ENCODE measurements at regions not wholly inside any gene's neighbourhood (a gene's known extent, or its start where the extent isn't known, plus 50 kb on each side); places are given as distances from the start of the nearest gene placed in this dataset.
"Not testable (repeated sequence)": the region's sequence is repeated elsewhere in the genome, so short reads cannot be mapped to it uniquely, and the experiment has no call there.

DNA sequence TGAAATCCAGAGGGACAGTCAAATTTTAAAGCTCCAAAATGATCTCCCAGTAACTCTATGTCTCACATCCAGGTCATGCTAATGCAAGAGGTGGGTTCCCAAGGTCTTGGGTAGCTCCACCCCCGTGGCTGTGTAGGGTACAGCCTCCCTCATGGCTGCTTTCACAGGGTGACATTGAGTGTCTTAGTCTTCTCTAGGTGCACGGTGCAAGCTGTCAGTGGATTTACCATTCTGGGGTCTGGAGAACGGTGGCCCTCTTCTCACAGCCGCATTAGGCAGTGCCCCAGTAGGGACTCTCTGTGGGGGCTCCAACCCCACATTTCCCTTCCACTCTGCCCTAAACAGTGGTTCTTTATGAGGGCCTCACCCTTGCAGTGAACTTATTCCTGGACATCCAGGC, 640.0 kb upstream of the TPTE start:
- H3K27ac Mint-ChIP-seq; H3K4me1 Mint-ChIP-seq; DNase-seq (ENCODE audit: low spot score in 2 of 2, unreplicated experiment in 2 of 2); H3K27me3 Mint-ChIP-seq (ENCODE audit: low read depth); H3K36me3 Mint-ChIP-seq; H3K4me3 Mint-ChIP-seq: not testable (repeated sequence)
- peaks cover 43% of the 10 kb centered on the region for H3K9me3 Mint-ChIP-seq

DNA sequence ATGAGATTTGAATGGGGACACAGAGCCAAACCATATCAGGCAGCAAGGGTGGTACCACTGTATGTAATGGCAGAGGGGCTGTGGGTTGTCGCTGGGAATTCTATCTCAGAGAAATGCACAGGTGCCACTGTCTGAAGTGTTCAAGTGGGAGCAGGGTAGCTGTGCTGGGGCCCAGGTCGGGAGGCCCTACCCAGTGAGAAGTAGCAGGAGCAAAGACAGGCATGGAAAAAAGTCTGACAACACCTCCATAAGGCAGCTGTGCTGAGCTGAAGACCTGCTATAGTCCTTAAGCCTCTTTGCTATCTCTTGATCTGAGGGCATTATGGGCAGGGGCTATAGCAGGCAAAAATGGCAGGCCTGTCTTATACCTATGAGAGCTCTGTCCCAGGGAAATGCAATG, 638.3 kb upstream of the TPTE start:
- DNase-seq (ENCODE audit: low spot score in 2 of 2, unreplicated experiment in 2 of 2); H3K4me1 Mint-ChIP-seq; H3K27me3 Mint-ChIP-seq (ENCODE audit: low read depth); H3K36me3 Mint-ChIP-seq; H3K27ac Mint-ChIP-seq; H3K4me3 Mint-ChIP-seq: not testable (repeated sequence)
- H3K9me3 Mint-ChIP-seq, result peaks cover 50% of the 10 kb centered on the region

DNA sequence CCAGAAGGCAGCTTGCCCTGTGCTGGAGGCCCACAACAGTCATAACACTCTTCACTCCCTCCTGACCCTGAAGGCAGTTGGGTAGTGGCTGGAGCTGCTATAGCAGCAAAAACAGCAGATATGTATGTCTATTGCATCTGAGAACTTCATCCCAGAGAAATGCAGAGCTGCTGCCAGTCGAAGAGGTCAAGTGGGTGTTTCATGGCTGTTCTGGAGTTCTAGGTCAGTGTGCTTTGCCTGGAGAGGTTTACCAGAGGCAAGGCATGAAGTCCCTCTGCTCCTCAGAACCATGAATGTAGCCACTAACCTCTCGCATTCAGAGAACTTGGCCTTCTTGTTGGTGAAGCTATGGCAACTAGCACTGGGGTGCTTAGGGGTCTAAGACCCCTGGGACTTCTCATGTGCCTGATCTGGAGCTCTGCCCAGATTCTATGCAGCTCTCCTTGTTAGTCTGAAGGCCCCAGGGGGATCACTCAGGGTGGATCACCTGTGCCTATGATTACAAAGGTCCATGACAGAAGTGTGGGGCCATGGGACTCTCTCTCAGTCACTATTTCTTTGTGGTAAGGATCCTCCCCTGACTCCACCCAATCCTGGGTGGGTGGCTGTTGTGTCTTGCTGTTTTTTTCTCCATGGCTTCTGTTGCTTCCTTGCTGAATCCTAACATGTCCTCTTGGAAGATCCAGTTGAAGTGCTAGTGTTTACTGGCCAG, 637.7 kb upstream of the TPTE start:
- not testable (repeated sequence) for H3K4me1 Mint-ChIP-seq; DNase-seq (ENCODE audit: low spot score in 2 of 2, unreplicated experiment in 2 of 2); H3K4me3 Mint-ChIP-seq; H3K27me3 Mint-ChIP-seq (ENCODE audit: low read depth); H3K27ac Mint-ChIP-seq; H3K36me3 Mint-ChIP-seq
- H3K9me3 Mint-ChIP-seq, result peaks cover 47% of the 10 kb centered on the region

DNA sequence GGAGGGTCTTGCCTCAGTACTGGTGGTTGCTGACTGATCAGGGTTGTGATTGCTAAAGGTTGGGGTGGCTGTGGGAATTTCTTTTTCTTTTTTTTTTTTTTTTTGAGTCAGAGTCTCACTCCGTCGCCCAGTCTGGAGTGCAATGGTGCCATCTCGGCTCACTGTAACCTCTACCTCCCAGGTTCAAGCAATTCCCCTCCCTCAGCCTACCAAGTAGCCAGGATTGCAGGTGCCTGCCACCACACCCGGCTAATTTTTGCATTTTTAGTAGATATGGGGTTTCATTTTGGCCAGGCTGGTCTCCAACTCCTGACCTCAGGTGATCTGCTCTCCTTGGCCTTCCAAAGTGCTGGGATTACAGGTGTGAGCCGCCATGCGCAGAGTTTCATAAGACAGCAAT, 632.9 kb upstream of the TPTE start:
- not testable (repeated sequence) for H3K4me3 Mint-ChIP-seq; H3K36me3 Mint-ChIP-seq; DNase-seq (ENCODE audit: low spot score in 2 of 2, unreplicated experiment in 2 of 2); H3K27me3 Mint-ChIP-seq (ENCODE audit: low read depth); H3K27ac Mint-ChIP-seq; H3K4me1 Mint-ChIP-seq
- H3K9me3 Mint-ChIP-seq, result peaks cover 47% of the 10 kb centered on the region

DNA sequence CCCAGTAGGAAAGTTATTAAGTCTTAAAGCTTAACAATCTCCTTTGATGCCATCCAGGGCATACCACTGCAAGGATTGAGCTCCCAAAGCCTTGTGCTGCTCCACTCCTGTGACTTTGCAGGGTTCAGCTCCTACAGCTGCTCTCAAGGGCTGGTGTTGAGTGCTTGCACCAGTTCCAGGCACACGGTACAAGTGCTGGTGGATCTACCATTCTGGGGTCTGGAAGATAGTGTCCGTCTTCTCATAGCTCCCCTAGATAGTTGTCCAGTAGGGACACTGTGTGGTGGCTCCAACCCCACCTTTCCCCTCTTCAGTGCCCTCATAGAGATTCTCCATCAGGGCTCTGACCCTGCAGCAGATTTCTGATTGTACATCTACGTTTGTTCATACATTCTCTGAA, 617.8 kb upstream of the TPTE start:
- H3K27me3 Mint-ChIP-seq (ENCODE audit: low read depth); H3K4me3 Mint-ChIP-seq; H3K36me3 Mint-ChIP-seq; H3K27ac Mint-ChIP-seq; DNase-seq (ENCODE audit: low spot score in 2 of 2, unreplicated experiment in 2 of 2); H3K4me1 Mint-ChIP-seq: not testable (repeated sequence)
- H3K9me3 Mint-ChIP-seq, result peaks cover 48% of the 10 kb centered on the region

DNA sequence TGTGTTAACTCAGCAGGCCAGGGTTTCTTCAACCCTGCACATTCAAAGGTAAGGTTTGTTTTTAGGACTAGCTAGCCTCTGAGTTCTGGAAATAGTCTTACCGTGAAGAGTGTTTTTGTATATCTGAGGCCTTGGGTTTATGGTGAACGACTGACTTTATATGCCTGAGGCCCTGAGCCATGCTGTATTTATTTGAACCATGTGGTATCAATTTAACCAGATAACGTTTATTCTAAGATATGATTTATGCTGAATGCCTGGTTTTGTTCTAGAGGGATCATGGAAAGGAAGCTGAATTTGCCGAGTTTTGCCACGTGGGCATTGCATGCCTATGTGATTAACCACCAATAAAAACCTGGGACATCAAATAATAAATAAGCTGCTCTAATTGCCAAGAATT, 607.2 kb upstream of the TPTE start:
- H3K4me3 Mint-ChIP-seq; H3K4me1 Mint-ChIP-seq; DNase-seq (ENCODE audit: low spot score in 2 of 2, unreplicated experiment in 2 of 2); H3K27me3 Mint-ChIP-seq (ENCODE audit: low read depth); H3K27ac Mint-ChIP-seq; H3K36me3 Mint-ChIP-seq: not testable (repeated sequence)
- H3K9me3 Mint-ChIP-seq, result peaks cover 56% of the 10 kb centered on the region

DNA sequence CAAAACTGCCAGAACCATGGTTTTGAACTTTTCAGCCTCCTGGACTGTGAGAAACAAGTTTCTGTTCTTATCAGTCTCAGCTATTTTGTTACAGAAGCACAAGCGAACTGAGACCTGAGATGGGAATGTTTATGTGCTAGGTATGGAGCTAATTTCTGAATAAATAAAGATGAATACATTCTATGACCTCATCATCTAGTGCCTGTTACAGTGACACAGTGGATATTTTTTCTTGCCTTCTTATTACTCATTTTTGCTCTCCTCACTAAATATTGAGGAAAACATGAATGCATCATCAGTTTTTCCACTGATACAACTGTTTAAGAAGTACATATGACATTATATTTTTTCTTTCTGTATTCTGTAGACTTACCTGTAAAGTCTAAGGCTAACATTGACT, 601.9 kb upstream of the TPTE start:
- DNase-seq (ENCODE audit: low spot score in 2 of 2, unreplicated experiment in 2 of 2); H3K36me3 Mint-ChIP-seq; H3K4me1 Mint-ChIP-seq; H3K27ac Mint-ChIP-seq; H3K4me3 Mint-ChIP-seq; H3K27me3 Mint-ChIP-seq (ENCODE audit: low read depth): not testable (repeated sequence)
- peaks cover 48% of the 10 kb centered on the region for H3K9me3 Mint-ChIP-seq

DNA sequence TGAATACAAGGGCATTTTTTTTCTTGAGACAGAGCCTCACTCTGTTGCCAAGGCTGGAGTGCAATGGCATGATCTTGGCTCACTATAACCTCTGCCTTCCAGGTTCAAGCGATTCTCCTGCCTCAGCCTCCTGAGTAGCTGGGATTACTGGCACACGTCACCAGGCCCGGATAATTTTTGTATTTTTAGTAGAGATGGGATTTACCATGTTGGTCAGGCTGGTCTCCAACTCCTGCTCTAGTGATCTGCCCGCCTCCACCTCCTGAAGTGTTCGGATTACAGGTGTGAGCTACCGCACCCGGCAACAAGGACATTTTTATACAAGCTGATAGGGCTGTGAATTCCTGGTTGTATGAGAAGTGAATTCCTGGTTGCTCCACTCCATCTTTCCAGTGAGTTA, 577.7 kb upstream of the TPTE start:
- H3K27ac Mint-ChIP-seq; H3K4me1 Mint-ChIP-seq; H3K27me3 Mint-ChIP-seq (ENCODE audit: low read depth); H3K4me3 Mint-ChIP-seq; H3K36me3 Mint-ChIP-seq; DNase-seq (ENCODE audit: low spot score in 2 of 2, unreplicated experiment in 2 of 2): not testable (repeated sequence)
- peaks cover 67% of the 10 kb centered on the region for H3K9me3 Mint-ChIP-seq

DNA sequence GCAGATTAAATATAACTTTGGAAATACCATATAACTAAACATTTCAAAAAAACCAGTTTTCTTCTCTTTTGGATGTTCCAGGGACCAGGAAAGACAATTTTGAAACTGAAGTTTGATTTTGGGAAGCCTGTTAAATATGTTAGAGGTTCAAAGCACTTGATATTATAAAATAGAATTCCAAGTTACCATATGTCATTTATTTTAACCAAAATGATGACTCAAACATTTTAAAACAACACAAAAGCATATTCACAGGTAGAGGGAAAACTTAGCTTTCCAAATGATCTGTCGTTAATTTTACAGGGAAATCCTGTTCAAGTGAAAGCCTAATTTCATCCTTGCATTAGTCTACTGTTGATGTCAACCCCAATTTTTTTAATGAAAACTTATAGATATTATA, 575.3 kb upstream of the TPTE start:
- H3K27me3 Mint-ChIP-seq (ENCODE audit: low read depth); H3K4me3 Mint-ChIP-seq; H3K27ac Mint-ChIP-seq; H3K36me3 Mint-ChIP-seq; DNase-seq (ENCODE audit: low spot score in 2 of 2, unreplicated experiment in 2 of 2); H3K4me1 Mint-ChIP-seq: not testable (repeated sequence)
- H3K9me3 Mint-ChIP-seq, result peaks cover 77% of the 10 kb centered on the region

DNA sequence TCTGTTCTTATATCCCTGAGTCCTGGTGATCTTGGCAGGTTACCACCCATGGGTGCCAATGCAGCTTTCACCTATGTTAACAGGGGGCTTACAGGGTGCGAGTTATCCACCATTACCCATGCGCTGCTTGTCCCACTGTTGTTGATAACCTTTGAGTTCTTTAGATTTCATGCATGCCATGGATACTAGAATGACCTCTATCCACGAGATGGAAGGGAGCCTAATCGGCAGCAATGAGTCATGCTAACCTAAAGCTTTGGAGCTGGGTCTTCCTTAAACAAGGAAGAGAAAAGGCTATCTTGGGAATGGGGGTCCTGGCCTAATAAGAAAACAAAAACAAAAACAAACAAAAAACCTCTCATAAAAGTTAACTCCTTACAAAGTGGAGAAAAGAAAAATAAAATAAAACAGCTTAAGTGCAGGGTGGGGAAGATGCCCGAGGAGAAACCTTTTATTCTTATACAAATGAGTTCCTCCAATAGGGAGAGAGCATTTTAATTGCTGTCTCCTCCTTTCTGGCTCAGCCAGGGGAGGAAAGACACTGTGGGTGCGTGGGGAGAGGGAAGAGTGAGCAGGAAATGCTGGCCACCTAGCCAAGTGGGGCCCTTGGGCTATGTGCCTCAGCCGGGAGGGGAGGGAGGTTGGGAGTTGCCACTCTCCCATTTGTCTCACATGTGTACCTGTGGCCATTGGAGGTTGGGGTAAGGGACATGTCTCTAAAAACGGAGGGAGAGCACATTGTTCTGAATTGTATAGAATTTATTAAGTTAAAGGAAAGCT, 571.7 kb upstream of the TPTE start:
- not testable (repeated sequence) for H3K4me3 Mint-ChIP-seq; H3K36me3 Mint-ChIP-seq; DNase-seq (ENCODE audit: low spot score in 2 of 2, unreplicated experiment in 2 of 2); H3K27me3 Mint-ChIP-seq (ENCODE audit: low read depth); H3K27ac Mint-ChIP-seq; H3K4me1 Mint-ChIP-seq
- peaks cover 71% of the 10 kb centered on the region for H3K9me3 Mint-ChIP-seq

DNA sequence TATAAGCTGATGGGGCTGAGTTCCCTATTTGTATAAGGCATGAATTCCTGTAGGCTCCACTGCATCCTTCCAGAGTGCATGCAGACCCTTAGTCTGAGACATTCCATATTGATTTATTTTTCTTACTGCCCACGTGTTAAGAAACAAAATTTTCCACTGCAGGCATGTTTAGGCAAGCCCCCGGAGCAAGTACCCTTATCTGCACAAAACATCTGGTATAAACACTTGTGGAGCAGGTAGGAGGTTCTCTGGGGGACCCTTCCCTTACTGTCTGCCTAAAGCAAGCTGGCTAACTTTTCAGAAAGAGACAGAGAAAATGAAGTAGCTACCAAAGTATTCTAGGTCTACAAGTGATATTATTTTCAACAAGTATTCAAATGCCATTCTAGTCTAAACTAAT, 571.0 kb upstream of the TPTE start:
- not testable (repeated sequence) for DNase-seq (ENCODE audit: low spot score in 2 of 2, unreplicated experiment in 2 of 2); H3K36me3 Mint-ChIP-seq; H3K4me1 Mint-ChIP-seq; H3K4me3 Mint-ChIP-seq; H3K27ac Mint-ChIP-seq; H3K27me3 Mint-ChIP-seq (ENCODE audit: low read depth)
- H3K9me3 Mint-ChIP-seq, result peaks cover 66% of the 10 kb centered on the region

DNA sequence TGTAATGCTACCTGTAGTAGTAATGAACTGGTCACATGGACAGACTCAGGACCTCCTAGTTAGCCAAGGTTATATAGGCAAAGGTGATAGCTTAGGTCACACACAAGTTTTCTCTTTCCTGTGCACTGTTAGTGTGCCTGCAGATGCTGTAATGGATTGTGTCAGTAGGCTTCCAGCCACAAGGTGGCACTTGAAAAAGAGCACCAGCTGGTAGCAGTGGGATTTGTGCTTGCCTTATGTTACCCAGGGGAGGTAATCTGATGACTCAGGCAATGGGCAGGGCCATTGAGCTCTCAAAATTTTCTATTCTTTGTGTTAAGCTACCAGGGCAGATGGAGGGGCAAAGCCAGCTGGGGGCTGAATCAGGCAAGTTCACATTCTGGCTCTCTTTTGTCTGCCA, 562.6 kb upstream of the TPTE start:
- not testable (repeated sequence) for H3K27ac Mint-ChIP-seq; H3K4me1 Mint-ChIP-seq; H3K27me3 Mint-ChIP-seq (ENCODE audit: low read depth); DNase-seq (ENCODE audit: low spot score in 2 of 2, unreplicated experiment in 2 of 2); H3K36me3 Mint-ChIP-seq; H3K4me3 Mint-ChIP-seq
- peaks cover 29% of the 10 kb centered on the region for H3K9me3 Mint-ChIP-seq

DNA sequence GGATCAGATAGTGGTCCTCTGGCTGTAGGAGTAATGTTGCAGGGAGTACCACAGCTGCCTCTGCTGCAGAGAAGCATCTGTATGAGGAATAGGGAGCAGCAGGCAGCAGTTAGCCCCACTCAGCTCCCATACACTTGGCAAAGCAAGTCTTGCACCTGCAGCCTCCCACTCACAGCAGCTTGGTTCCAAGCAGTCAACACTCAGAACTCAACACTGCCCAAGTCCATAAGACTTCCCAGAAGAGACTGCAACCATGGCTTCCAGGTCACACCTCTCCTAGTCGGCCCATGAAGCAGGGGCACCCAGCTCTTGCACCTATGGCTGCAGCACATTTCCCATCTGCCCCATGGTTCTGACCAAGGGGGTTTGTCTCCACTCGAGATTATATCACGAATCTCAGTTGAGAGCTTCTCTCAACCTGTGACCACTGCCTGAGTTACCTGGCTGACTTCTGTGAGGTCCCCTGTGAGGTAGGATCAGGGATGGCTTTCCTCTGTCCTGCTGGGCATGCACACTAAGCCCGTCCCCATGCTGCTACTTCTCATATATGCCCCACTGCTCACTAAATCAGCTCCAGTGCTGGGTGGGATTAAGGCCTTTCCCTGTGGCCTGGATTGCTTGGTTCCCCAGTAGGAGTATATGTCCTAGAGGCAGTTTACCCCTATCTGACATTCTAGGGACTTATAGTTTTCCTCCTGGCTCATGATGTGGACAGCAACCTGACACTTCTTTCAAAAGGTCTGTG, 562.0 kb upstream of the TPTE start:
- not testable (repeated sequence) for H3K4me1 Mint-ChIP-seq; H3K27me3 Mint-ChIP-seq (ENCODE audit: low read depth); H3K27ac Mint-ChIP-seq; H3K4me3 Mint-ChIP-seq; DNase-seq (ENCODE audit: low spot score in 2 of 2, unreplicated experiment in 2 of 2); H3K36me3 Mint-ChIP-seq
- H3K9me3 Mint-ChIP-seq, result peaks cover 29% of the 10 kb centered on the region

DNA sequence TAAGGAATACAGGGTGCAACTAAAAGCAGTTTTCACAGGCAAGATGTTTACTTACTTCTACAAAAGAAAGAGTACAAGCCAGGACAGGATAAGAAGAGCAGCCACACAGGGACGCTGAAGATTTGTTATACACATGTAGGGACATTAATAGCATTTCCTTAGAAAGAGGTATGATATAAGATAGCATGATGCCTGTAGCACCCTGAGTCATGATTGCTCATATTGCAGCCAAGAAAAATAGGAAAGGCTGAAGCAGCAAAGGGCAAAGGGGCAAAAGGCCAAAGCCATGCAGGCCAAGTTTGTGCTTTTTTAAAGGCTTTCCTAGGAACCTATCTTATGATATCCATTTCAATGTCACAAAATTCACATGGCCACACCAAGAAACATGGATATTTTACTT, 552.0 kb upstream of the TPTE start:
- H3K27ac Mint-ChIP-seq; H3K36me3 Mint-ChIP-seq; DNase-seq (ENCODE audit: low spot score in 2 of 2, unreplicated experiment in 2 of 2); H3K4me1 Mint-ChIP-seq; H3K27me3 Mint-ChIP-seq (ENCODE audit: low read depth); H3K4me3 Mint-ChIP-seq: not testable (repeated sequence)
- peaks cover 53% of the 10 kb centered on the region for H3K9me3 Mint-ChIP-seq
